ENCODE measurements at regions not wholly inside any gene's neighbourhood (a gene's known extent, or its start where the extent isn't known, plus 50 kb on each side); places are given as distances from the start of the nearest gene placed in this dataset.
"Not testable (repeated sequence)": the region's sequence is repeated elsewhere in the genome, so short reads cannot be mapped to it uniquely, and the experiment has no call there.

GRCh38 chr2:219727771-219728429, 100.5 kb downstream of the SLC4A3 start:
- no peak for DNase-seq

GRCh38 chr2:219728991-219729487, 101.6 kb downstream of the SLC4A3 start:
- DNase-seq: no peak

DNA sequence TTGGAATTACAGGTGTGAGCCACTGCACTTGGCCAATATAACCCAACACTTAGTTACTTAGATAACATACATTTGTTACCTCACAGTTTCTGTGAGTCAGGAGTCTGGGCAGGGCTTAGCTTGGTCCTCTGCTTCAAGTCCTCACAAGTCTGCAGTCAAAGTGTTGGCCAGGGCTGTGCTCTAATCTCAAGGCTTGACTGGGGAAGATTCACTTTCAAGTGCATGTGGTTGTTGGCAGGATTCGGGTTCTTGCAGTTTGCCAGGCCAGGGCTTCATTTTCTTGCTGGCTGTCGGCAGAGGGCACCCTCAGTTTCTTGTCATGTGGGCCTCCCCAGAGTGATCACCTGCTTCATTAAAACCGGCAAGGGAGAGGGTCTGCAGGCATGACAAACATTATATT, 103.7 kb downstream of the SLC4A3 start:
- DNase-seq: no peak

DNA sequence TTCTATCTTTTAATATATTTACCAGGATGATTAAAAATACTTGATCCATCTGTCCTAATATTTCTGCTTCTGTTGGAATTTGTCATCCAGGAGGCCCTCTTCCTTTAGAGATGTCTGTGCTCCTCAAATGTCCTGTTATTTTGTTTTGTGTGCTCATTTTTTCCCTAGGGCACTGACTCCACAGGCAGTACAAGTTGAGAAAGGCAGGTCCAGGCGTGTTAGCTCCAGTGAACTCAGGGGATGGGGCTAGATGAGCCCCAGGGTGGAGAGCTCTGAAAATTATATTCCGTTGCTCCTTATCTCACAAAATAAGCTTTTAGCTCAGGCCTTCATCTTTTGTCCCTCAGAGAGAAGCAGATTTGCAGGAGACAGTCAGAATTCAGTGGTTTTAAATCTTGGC, 105.7 kb downstream of the SLC4A3 start:
- no peak for DNase-seq

DNA sequence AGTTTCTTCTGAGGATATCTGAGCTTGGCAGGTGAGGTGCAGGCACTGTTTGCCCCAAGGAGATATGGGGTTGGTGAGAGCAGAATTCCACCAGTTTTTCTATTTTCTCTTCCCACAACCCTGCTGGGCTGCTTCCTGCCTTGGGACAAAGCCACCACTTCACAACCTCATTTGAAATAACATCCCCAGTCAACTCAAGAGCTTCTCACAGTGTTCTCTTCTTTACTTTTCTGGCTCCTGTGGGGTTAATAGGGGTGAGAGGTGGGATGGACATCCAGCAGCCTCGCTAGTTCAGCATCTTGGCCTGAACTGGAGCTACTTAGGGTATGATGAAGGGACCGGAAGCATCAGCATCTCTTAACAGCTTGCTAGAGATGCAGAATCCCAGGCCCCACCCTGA, 106.3 kb downstream of the SLC4A3 start:
- DNase-seq: no peak

DNA sequence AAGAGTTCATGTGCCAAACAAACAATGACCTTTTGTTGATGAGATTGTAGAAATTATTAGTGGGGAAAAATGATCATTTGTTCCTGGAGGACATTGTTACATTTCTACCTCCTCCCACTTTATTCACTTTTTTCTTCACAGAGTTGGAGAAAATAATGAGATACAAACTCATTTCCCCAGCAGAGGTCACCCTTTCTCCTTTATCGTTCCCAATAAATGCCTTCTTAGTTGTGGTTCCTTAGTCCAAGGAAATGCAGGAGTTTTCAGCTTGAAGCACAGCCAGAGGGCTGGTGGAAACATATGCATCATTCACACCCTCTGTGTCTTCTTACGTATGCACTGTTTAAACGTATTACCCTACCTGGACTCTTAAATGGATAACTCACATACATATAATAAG, 108.8 kb downstream of the SLC4A3 start:
- DNase-seq: peak; percentile 92

- DNase-seq: peak; percentile 88
Observed at GRCh38 chr2:219737270-219737691, 109.9 kb downstream of the SLC4A3 start.

GRCh38 chr2:219739066-219739465, 111.6 kb downstream of the SLC4A3 start:
- DNase-seq: peak; percentile 51

GRCh38 chr2:219739866-219740440, 112.5 kb downstream of the SLC4A3 start:
- no peak for DNase-seq

DNA sequence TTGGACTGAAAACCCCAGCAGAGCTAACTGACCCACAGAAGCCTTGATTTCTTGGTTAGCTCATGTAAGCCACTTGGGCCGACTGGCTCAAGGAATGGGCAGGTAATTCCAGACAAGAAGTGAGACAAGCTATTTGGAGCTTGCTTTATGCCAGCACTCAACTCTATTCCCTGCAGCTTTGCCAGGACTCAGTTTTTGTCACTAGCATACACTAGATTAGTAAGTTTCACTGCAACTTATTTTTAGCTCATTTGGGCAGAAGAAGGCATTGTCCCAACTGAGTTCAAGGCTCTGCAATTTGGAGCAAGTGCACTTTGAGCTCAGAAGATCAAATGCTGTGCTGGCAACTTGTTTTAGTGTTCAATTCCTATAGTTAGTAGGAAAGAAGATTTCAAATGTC, 116.1 kb downstream of the SLC4A3 start:
- no peak for DNase-seq

DNA sequence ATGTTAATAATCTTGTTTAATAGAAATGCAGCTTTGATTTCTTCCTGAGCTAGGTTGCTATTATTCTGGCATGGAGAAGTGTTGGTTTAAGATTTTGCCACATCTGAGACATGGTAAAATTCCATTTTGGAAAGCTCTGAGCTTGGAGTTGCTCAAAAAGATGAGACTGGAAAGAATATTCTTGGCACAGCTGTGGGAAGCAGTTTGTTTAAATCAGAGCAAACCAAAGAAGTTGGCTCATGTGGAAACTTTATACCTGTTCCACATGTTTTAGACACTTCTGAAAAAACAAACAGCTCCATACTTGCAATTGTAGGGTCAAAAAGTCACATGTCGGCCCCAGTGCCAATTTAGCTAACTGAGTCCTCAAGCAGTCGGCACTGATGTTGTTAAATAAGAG, 116.6 kb downstream of the SLC4A3 start:
- DNase-seq: peak; percentile 72

- DNase-seq: peak; percentile 84
Observed at GRCh38 chr2:219744600-219744999, 117.2 kb downstream of the SLC4A3 start.

- no peak for DNase-seq
Observed at GRCh38 chr2:219747637-219748036, 120.2 kb downstream of the SLC4A3 start.

GRCh38 chr2:219748671-219749570, 121.5 kb downstream of the SLC4A3 start:
- peak; percentile 76 for DNase-seq

DNA sequence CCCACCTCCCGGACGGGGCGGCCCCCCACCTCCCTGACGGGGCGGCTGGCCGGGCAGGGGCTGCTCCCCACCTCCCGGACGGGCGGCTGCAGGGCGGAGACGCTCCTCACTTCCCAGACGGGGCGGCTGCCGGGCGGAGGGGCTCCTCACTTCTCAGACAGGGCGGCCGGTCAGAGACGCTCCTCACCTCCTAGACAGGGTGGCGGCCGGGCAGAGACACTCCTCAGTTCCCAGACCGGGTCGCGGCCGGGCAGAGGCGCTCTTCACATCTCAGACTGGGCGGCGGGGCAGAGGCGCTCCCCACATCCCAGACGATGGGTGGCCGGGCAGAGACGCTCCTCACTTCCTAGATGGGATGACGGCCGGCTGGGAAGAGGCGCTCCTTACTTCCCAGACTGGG, 123.7 kb downstream of the SLC4A3 start:
- not testable (repeated sequence) for DNase-seq

GRCh38 chr2:219752726-219753125, 125.3 kb downstream of the SLC4A3 start:
- peak; percentile 65 for DNase-seq

- DNase-seq: no peak
Observed at GRCh38 chr2:219758907-219759680, 131.7 kb downstream of the SLC4A3 start.

GRCh38 chr2:219759801-219760200, 132.4 kb downstream of the SLC4A3 start:
- no peak for DNase-seq

DNA sequence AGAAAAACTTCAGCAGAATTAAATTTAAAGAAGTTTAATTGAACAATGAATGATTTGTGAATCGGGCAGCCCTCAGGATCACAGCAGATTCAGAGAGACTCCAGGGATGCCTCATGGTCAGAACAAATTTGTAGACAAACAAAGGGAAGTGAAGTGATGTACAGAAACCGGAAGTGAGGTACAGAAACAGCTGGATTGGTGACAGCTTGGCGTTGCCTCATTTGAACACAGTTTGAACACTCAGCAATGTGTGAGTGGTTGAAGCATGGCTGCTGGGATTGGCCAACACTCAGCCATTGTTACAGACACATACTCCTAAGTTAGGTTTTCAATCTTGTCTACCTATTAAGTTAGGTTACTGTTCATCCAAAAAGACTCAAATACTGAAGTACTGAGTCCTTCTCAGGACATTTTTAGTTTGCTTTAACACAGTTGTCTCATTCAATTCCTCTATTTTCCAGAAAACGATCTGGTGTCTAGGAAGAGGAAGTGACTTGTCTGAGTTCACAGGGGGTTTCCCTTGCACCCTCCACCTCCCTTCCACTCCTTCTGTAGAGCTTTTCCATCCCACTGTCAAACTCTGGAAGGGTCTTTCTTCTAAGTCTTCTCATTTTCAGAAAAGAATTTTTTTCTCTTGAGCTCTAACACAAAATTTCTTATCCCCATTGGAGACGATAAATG, 137.9 kb downstream of the SLC4A3 start:
- DNase-seq: no peak

DNA sequence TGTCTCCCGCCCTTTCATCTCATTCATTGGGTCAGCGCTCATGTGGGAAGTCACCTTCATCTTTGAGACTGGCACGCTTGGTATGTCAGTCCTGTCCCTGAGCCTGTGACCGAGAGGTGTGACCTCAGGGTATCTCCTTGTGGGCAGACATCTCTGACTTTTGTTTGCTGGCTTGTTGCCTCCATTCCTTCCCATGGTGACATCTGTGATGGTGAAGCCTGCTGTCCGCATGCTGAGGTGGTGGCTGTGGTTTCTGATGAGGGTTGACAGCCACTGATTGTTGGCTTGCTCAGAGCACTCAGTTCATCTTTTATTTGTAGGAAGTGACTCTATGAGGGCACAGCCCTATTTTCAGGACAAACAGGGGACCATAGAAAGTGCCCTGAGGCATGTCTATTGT, 139.2 kb downstream of the SLC4A3 start:
- no peak for DNase-seq

DNA sequence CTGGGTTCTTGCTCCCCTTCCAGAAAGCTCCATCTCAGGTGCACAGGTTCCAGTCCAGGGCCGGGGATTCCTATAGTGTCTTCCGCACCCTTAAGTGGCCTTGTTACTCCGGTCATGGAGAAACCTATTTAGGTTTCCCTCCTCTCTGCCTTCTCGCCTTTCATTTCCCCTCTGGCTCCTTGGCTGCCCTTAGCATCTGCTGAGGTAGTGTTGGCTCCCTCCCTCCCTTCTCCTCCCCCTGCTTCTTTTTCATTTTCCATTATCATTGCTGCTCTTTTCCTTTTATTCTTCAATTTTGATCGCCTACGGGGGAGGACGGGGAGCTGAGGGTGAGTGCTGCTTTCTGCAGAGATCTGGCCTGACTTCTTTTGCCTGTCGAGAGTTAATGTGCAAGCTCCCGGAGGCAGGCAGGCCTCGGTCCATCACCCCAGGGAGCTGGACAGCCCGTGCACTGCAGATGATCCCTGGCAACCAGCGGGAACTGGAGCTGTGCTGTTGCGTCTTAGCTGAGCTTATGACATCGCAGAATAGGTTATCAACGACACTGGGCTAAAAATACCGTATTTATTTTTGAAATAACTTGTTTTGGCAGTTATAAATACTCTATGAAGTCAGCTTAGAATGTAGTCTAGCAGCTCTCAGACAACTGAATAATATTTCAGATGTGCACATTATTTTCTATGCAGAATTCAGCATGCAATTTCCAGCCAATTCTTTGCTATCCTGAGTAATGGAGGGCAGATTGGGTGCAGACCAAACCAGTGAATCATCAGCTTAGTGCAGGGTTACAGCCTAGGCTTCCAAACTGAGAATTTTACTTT, 141.9 kb downstream of the SLC4A3 start:
- peak; percentile 56 for DNase-seq
